ENCODE measurements at regions not wholly inside any gene's neighbourhood (a gene's known extent, or its start where the extent isn't known, plus 50 kb on each side); places are given as distances from the start of the nearest gene placed in this dataset.
"Not testable (repeated sequence)": the region's sequence is repeated elsewhere in the genome, so short reads cannot be mapped to it uniquely, and the experiment has no call there.

GRCh38 chr1:115453666-115454065 lies 115.6 kb upstream of the NGF start:
- DNase-seq (ENCODE audit: low spot score) = no peak

GRCh38 chr1:115452600-115453329 lies 114.7 kb upstream of the NGF start:
- DNase-seq (ENCODE audit: low spot score) = no peak

- no peak for DNase-seq (ENCODE audit: low spot score)
These were observed 112.5 kb upstream of the NGF start for GRCh38 chr1:115450501-115451040.

- no peak for DNase-seq (ENCODE audit: low spot score)
These were observed 110.4 kb upstream of the NGF start for GRCh38 chr1:115448282-115449044.

- no peak for DNase-seq (ENCODE audit: low spot score)
These were observed 109.6 kb upstream of the NGF start for GRCh38 chr1:115447672-115448071.

GRCh38 chr1:115445090-115445489 lies 107.0 kb upstream of the NGF start:
- no peak for DNase-seq (ENCODE audit: low spot score)

GRCh38 chr1:115440733-115441132 lies 102.7 kb upstream of the NGF start:
- no peak for DNase-seq (ENCODE audit: low spot score)

- not testable (repeated sequence) for DNase-seq (ENCODE audit: low spot score)
These were observed 101.5 kb upstream of the NGF start for GRCh38 chr1:115439520-115439919.

- DNase-seq (ENCODE audit: low spot score) = no peak
These were observed 99.1 kb upstream of the NGF start for GRCh38 chr1:115437196-115437595.

- no peak for DNase-seq (ENCODE audit: low spot score)
These were observed 98.5 kb upstream of the NGF start for GRCh38 chr1:115436596-115436995.

GRCh38 chr1:115433483-115433882 lies 95.4 kb upstream of the NGF start:
- no peak for DNase-seq (ENCODE audit: low spot score)

GRCh38 chr1:115432061-115432460 lies 94.0 kb upstream of the NGF start:
- DNase-seq (ENCODE audit: low spot score) = no peak

- no peak for DNase-seq (ENCODE audit: low spot score)
These were observed 92.6 kb upstream of the NGF start for GRCh38 chr1:115430441-115431158.

GRCh38 chr1:115429884-115430283 lies 91.8 kb upstream of the NGF start:
- no peak for DNase-seq (ENCODE audit: low spot score)

GRCh38 chr1:115429241-115429640 lies 91.2 kb upstream of the NGF start:
- no peak for DNase-seq (ENCODE audit: low spot score)

GRCh38 chr1:115428676-115429075 lies 90.6 kb upstream of the NGF start:
- DNase-seq (ENCODE audit: low spot score) = no peak

GRCh38 chr1:115428256-115428655 lies 90.2 kb upstream of the NGF start:
- no peak for DNase-seq (ENCODE audit: low spot score)

- DNase-seq (ENCODE audit: low spot score) = no peak
These were observed 88.9 kb upstream of the NGF start for GRCh38 chr1:115426956-115427355.

GRCh38 chr1:115426231-115426771 lies 88.3 kb upstream of the NGF start:
- no peak for DNase-seq (ENCODE audit: low spot score)

GRCh38 chr1:115425442-115425841 lies 87.4 kb upstream of the NGF start:
- no peak for DNase-seq (ENCODE audit: low spot score)

GRCh38 chr1:115423776-115424175 lies 85.7 kb upstream of the NGF start:
- DNase-seq (ENCODE audit: low spot score) = no peak

- no peak for DNase-seq (ENCODE audit: low spot score)
These were observed 81.5 kb upstream of the NGF start for GRCh38 chr1:115419571-115419970.
